ENCODE measurements at regions not wholly inside any gene's neighbourhood (a gene's known extent, or its start where the extent isn't known, plus 50 kb on each side); places are given as distances from the start of the nearest gene placed in this dataset.

DNA sequence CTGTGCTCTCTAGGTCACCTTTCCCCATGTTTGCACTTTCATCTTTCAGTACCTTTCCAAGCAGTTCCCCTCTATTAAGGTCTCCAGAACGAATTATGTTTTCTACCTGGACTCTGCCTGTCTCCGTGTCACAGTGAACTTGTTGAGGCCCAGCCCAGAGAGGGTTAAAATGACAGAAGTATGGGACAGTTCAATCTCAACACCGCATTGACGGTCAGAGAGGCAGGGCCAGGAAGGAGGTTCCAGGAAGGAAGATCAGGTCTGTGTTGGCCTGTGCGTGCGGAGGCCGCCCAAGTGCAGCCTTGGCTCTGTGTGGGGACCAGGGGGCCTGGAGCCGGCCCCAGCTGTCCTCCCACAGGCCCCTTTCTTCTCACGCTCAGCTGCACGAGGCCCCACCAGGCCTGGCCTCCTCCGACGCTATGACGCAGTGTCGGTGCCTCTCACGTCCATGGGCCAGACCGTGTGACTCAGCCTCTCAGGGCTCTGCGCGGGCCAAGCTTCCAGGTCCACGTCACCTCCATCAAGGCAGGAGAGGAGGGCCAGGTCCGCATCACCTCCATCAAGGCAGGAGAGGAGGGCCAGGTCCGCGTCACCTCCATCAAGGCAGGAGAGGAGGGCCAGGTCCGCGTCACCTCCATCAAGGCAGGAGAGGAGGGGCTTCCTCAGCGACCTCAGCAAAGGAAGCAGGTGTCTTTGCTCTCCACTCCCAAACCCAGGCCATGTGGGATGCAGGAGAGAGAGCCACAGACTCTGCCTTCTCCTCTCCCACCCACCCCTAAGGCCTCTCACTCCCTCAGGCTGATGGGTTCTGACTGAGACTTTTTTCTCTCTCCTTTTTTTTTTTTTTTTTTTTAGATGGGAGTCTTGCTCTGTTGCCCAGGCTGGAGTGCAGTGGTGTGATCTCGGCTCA is 83.1 kb downstream of the CPN2 start:
- DNase-seq: no peak

DNA sequence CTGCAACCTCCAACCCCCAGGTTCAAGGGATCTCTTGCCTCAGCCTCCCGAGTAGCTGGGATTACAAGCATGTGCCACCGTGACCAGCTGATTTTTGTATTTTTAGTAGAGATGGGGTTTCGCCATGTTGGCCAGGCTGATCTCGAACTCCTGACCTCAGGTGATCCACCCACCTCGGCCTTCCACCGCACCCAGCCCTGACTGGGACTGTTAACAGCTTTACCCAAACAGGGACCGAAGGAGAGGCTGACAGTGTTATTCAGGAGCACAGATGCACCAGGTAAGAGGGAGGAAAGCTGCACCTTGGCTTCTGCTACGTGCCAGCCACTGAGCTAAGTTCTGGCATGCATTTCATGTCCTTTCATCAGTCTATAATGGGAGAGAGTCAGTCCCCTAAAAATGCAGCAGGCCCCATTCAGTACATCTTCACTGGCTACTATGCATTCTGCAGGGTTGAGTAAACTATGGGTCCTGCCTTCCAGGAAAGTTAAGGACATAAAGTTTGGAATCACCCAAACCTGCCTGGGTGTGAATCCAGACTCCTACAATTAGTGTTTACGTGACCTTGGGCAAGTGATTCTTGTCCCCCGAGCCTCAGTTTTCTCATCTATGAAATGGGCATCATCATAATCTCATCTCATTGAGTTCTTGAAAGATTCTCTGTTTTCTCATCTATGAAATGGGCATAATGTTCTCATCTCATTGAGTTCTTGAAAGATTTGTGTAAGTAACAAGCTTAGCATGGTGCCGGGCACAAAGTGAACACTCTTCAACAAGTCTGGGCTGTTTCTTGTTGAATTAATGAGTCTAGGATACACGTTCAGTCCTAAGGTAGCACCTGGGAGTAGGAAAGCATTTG is 82.2 kb downstream of the CPN2 start:
- DNase-seq: no peak

DNA sequence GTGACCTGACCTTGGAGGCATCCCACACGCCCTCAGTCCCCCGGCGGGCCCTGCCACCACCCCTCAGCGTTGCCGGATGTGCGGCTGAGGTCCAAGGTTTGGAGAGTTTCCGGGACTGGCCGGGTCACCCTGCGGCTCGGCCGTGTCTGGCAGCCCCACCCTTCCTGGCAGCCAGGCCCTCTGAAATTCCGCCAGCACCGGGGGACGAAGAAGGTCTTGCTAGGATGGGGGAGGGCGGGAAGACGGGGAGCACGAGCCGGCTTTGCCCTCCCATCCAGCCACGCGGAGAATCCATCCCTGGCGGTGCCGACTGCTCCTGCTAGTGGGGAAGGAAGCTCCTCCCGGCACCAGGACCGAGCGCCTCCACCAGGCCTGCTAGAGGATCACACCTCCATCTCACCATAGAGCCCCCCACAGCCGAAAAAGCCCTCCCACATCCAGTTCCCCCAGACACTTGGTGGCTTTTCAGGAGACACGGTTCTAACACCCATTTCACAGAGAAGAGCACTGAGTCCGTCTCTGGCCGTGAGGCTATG is 81.5 kb downstream of the CPN2 start:
- DNase-seq: peak in 1 of 2 donors; percentile 30

DNA sequence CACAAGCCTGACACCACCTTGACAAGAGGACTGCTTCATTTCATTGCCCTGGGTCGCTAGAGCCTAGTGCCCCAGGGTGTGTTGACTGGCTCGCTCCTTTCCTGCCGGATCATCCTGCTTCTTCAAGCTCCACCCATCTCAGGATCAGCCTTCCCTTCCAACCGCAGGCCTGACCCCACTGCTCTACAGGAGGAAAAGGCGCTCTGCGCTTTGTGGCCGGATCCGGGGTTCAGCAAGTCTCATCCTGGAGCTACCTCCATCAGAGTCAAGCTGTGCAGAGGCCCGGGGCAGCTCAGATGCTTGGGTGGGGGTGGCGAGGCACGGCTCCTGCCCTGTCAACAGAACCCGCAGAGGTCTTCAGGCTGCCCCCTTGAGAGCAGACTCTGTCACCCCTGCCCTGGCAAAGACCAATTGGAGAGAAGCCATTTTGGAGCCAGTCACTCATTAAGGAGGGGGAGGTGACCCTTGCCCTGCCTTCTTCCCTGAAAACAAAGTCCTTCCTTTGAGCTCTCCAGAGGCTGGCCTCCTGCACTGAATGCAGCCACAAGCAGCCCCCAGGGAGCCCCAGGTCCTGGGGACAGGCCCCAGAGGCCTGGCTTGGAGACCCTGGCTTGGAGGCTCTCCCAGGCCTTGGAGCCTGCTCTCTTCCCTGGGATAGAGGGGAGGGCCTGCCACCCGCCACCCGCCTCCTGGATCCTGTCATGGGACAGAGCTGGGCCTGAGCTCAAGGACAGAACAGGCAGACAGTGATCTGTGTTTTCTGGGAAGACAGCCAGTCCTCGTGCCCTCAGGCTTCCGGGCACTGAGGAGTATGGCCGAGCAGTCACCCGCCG is 80.3 kb downstream of the CPN2 start:
- no peak for DNase-seq

DNA sequence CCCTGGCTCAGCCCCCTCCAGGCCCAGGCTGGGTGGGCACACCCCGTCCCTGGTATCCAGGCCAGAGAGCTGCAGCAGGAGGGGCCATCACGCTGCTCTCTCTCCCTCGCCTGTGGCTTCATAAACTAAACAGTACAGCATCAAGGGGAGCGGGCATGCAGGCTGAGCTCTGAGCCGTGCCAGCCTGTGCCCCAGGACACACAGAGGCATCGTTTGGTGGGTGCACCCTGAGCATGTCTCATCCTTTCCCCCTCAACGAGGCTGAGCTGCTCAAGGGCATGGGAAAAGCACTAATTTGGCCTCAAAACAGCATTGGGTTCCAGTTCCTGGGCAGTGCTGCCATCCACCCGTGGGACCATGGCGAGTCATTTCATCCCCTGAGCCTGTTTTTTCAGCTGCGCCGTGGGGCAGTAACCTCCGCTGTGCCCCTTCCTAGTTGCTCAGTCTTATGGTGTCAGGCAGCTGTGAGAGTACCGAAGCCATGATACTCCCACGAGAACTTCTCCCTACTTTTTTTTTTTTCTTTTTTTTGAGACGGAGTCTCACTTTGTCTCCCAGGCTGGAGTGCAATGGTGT is 79.6 kb downstream of the CPN2 start:
- no peak for DNase-seq

DNA sequence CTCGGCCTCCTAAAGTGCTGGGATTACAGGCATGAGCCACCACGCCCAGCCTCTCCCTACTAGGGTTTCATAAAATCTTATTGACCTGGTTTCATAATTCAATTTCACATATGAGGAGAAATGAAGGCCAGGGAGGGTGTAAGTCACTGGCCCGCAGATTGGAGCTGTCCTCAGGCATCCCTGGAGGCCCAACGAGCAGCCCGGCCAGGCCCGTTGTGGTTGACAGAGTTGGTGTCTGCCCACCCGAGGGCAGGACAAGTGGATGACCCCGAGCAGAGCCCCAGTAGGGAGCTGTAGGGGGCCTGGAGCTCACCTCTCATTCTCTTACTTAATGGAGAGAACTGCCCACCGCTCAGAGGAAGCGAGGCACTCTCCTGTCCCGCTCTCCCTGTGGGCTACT is 78.9 kb downstream of the CPN2 start:
- DNase-seq: no peak

DNA sequence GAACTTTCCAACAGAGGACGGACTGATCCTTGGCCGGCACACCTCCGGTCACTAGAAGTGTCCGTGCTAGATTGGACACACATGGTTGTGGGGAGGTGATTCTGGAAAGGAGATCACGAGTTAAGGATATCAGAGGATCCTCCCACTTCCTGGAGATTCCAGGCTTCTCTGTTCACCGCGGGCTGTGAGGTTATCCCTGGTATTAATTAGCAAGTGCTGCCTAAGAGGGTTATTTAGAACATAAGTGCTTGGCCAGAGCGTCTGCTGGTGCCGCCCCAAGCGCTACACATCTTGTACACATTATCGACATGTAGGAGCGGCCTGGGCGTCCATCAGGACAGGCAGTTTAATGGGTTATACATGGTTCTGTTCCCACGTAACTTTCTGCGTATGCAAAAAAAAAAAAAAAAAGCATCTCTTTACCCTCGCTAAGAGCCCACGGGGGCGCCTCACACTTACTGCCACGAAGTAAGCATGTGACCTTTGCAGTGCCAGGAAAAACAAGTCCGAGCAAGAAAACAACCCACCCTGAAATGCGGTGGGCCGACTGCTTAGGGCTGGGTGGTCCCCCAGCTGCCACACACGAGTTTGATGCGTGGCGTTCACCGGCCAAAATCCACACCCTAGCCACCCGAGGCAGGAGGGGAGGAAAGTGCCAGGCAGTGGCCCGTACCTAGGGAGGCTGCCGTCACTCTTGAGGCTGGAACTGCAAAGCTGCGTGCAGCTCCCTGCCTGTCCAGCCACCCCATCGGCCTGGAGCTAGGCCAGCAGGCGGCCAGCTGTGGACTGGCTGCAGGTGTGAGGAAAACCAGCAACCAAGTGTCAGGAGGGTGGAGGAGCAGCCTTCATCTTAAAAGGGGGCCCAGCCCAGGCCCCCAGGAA is 78.0 kb downstream of the CPN2 start:
- no peak for DNase-seq

DNA sequence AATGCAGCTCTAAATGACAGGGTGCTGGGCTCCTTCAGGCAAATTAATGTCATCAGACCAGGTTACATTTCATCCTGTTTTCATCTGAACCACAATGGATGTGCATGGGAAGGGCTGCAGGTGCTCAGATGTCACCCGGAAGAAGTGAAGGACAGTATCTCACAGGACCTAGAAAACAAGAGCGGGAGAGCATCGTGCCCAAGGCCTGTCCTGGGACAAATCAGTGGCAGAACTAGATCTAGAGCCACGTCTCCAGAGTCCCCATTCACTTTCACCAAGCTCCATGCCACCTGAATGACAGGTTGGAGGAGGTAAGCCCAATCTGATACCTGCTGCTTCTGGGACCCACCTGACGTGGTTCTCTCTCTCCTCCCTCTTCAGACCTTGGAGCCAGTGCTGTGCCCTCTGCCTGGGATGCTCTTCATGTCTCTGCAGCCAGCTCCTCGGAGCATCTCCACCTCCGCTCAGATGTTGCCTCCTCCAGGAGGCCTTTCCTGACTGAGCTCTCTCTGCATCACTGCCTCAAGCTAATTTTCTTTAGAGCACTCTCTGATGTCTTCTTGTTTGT is 77.3 kb downstream of the CPN2 start:
- DNase-seq: no peak

DNA sequence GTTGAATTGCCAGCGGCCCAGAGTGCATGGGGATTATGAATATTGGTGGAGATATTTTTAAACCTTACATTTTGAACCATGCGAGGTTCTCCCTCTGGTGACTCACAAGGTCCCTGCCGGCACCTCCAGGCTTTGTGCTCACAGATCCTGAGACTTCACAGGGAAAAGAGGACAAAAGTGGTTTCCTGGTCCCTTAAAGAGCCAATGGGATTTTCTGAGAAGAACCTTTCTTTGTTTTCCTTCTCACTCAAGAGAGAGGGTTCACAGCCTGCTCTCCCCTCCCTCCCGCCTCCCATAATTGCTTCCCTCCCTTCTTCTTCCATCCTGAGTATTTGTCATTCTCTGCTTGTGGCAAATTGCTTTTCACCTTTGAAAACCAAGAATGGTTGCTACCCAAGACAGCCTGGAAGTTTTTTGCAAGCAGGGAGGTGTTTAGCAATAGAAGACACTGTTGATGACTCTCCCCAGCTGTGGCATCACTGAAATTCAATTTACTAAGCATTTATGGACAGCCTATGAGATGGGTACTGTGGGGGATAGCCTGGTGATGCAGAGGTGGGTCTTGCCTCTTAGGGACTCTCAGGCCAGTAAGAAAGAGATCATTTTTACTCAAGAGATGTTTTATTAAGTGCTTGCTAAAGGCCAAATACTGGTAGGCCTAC is 76.6 kb downstream of the CPN2 start:
- no peak for DNase-seq

DNA sequence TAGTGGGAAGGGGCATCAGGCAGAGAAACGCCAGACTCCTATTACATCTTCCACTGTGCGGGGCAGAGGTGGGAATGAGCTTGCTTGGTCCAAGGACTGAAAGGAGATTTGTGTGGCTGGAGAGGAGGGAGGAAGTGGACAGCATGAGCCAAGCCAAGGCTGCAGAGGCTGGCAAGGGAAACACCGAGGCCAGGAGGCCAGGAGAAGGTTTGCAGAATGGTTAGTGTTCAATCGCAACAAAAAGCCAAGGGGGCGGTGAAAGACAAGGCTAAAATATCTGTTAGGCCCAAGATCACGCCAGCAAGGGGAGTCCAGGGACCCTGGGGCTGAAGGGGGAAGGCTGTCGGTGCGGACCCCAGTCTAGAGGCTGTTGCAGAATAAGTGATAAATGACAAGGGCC is 75.8 kb downstream of the CPN2 start:
- DNase-seq: no peak

DNA sequence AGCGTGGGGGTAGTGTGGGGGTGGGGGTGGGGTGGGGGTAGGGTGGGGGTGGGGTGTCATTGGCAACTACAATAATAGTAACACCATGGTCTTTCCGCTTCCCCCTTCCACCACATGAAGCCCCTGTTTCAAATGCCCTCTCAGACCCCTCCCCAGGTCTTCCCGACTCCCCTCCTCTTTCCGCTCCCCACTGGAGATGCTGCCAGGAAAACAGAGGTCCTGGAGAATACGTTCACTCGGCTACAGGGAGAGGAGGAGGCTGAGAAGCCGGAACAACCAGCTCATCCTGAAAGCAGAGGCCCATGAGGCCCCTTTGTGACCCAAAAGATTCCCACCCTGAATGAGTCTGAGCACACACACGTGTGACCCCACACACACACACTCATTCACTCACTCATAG is 75.4 kb downstream of the CPN2 start:
- no peak for DNase-seq

DNA sequence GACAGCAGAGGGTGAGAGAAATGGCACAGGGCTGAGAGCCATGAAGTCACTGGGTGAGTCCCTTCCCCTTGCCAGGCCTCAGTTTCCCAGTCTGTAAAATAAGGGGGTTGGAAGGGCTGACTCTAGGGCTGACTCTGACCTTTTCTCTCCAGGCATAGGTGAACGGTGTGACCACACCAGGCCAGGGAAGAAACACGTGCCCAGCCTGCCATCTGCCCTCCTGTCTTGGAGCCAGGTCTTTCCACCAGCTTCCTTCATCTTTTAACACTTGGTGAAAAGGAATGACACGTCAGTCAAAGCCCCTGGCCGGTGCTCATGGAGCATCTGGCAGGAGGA is 74.4 kb downstream of the CPN2 start:
- DNase-seq: no peak

DNA sequence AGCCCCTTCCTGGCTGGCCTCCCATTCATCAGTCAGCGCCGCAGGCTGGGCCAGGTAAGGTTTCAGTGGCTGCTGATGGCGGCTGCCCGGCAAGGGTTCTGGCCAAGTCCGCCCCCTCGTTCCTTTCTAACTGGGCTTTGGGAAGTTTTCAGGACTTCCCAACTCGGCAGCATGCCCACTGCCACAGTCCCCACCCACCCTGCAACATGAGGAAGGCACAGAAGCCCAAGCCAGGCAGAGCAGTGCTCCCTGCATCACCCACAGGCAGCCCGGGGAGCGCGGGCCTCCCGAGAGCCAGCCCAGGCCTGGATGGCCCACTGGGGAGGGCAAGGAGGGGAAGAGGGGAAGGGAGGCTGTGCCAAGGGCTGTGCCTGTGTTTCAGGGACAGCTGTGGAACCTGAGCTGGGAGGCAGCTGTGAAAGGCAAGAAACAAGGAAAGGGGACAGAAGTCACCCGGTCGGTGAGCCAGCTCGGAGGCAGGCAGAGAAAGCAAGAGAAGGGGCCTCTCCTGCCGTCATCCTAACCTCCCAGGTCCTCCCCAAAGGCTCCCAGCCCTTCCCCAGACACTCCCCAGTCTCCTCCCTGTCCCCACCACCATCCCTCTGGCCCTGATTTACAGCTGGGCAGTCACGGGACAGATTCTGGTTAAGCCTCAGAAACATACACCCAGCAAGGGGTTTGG is 73.9 kb downstream of the CPN2 start:
- no peak for DNase-seq

DNA sequence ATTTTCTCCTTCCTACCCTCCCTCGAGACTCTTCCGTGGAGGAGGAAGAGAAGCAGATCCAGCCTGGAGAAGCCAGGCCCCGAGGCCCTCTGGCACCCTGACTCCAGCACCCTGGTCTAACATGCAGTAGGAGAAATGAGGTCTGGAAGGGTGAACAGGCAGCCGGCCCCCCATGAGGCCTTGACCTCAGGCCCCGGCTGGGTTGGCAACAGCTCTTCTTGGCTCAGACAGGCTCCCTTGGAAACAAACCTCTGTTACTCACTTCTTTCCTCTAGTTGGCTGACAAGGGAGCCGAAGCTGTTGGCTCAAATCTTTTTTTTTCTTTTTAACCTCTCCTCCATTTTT is 73.4 kb downstream of the CPN2 start:
- DNase-seq: no peak

DNA sequence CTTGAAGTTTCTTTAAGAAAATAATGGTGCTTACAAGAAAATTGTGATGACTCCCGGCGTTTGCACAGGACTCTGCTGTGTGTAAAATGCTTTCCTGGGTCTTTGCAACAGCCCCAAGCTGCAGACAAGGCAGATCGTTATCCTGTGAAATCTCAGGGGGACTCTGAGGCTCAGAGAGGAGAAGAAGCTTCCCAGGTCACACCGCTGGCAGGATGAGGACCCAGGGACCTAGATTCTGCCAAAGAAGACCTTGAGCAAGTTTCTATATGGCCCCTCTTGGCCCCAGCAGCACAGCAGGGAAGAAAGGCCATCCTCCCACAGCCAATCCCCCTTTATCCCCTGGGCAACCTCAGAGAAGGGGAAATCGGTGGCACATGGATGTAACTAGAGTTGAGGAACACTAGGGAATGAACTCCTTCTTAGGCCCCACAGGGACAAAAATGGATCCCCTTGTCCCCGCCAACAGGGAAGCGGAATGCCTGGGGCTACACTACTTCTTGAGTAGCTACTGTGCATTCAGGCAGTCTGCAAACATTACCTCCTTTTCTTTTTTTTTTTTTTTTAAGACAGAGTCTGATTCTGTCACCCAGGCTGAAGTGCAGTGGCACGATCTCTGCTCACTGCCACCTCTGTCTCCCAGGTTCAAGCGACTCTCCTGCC is 72.8 kb downstream of the CPN2 start:
- DNase-seq: no peak

DNA sequence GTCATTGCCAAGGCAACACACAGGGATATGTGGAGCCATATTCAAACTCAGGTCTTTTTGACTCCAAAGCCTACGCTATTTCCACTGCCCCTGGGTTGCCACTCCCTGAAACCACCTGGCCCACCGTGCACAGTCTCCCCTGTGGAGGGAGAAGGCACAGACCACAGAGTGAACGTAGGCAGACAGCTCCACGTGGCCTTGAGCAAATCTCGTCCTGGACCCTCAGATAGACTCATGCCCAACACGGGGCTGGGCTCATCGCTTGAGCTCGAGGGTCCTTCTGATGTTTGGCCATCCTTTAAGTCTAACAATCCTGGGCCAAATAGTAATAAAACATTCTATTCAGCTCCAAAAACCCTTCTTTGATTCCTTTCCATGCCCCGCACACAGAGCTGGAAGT is 72.0 kb downstream of the CPN2 start:
- no peak for DNase-seq

DNA sequence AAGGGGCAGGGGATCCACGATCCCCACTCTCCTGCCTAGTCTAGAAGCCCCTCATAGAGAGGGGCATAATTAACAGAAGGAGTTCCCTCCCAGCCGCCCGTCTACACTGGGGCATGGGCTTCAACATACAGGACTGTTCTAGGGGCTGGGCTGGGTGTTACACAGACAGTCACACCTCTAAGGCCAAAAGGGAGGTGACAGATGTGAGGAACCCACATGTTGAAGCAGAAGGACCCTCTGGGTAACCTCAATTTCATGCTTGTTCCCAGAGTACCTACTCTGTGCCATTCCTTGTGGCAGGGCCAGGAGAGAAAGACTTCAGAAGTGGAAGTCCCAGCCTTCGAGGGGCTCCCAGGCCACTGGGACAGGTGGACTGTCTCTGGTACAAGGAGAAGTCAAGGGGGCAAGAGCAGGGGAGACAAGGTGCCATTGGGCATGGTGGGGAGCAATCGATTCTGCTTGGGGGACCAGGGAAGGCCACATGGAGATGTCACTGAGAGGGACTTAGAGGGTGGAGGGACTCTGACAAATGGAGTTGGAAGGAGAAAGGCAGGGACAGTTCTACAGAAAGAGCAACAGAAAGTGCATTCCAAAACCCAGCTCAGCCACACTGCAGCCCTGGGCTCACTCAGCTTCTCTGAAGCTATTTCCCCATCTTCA is 71.3 kb downstream of the CPN2 start:
- no peak for DNase-seq

DNA sequence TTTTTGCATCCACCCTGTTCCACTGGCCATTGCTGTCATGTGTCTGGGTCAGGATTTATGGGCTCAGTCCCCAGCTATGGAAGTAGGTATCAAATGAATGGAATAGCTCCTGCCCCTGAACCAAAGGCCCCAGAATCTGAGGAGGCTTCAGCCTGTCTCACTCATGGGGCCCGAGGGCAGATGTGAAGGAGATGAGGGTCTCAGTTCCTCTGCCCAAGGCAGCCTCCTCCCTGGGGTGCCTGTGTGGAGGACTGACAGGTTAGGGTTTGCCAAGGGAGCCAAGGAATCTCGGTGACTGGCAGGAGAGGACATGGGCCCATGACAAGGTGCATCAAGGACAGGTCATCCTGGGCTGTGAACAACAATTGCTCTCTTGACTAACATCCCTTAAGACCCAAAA is 70.4 kb downstream of the CPN2 start:
- DNase-seq: no peak

DNA sequence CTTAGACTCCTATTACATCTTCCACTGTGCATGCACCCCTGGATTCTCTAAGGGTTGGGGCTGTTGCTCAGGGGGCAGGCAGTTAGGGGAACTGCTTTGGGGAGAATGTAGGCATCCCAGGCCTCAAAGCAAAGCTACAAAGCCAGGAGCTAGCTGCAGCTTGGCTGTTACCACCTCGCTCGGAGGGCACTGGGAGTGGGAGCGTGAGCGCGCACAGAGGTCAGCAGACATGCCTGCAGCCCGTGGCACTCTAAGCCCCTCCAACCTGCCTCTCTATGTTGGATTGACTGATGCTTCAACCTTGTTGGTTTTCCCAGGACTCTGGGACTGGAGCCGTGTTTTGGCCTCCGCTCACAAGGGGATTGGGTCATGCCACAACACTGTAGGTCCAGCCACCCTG is 69.8 kb downstream of the CPN2 start:
- no peak for DNase-seq

Data from CD4-positive, alpha-beta T cell treated with Interleukin-1 beta for 1 hour (primary cell).